ENCODE measurements at regions not wholly inside any gene's neighbourhood (a gene's known extent, or its start where the extent isn't known, plus 50 kb on each side); places are given as distances from the start of the nearest gene placed in this dataset.

DNA sequence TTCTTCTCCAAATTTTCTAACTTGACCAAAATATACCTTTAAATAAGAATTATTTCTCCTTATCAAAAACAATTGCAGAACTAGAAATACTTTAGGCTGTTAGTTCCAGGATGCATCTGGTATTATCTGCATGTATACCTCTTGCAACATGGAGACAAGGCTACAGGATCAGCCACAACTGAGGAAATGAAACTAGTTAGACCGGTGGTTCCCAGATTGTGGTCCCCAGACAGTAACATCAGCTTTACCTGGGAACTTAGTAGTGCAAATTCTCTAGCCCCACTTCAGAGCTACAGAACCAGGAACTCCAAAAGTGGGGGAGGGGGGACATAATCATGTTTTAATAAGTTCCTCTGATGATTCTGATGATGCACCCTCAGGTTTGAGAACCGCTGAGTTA, 61.6 kb upstream of the C9orf72 start:
- no peak overlapping the region for H4K91ac ChIP-seq (ENCODE audit: insufficient read length, low read depth, low read length)
- no peaks in the 10 kb centered on the region for H3K9me3 Mint-ChIP-seq
- no CpG with 5 or more reads among the region's 2 CpGs for WGBS (ENCODE audit: extremely low coverage, insufficient read length, low lambda C conversion rate)

More for the DNA sequence above, 61.6 kb upstream of the C9orf72 start:
- Mint-ChIP-seq H3K4me1 (no peaks in the 10 kb centered on the region), H3K27me3 (ENCODE audit: low read depth) (no peaks in the 10 kb centered on the region), H3K27ac (no peak overlapping the region), H3K36me3 (ENCODE audit: insufficient read depth in 1 of 3, low read depth in 3 of 3) (peaks cover 0 to 4% (median 0%) of the 10 kb centered on the region in 3 experiments; a peak in 1 of 7 replicates), H3K4me3 (no peak overlapping the region)
- TF ChIP-seq, protein P1, sequence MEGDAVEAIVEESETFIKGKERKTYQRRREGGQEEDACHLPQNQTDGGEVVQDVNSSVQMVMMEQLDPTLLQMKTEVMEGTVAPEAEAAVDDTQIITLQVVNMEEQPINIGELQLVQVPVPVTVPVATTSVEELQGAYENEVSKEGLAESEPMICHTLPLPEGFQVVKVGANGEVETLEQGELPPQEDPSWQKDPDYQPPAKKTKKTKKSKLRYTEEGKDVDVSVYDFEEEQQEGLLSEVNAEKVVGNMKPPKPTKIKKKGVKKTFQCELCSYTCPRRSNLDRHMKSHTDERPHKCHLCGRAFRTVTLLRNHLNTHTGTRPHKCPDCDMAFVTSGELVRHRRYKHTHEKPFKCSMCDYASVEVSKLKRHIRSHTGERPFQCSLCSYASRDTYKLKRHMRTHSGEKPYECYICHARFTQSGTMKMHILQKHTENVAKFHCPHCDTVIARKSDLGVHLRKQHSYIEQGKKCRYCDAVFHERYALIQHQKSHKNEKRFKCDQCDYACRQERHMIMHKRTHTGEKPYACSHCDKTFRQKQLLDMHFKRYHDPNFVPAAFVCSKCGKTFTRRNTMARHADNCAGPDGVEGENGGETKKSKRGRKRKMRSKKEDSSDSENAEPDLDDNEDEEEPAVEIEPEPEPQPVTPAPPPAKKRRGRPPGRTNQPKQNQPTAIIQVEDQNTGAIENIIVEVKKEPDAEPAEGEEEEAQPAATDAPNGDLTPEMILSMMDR (conservative IDR thresholded peaks at IDR 0.05), result no peak
- no peak overlapping the region for H4K8ac ChIP-seq (replicated peaks; ENCODE audit: insufficient read length, low read depth, low read length)
- no peaks in the 10 kb centered on the region for H3K79me1 ChIP-seq (ENCODE audit: insufficient read depth, low read depth, low read length, poor library complexity, severe bottlenecking)
- H3K23ac ChIP-seq (ENCODE audit: insufficient read length, low read depth, low read length), result no peak overlapping the region
- H2BK15ac ChIP-seq (ENCODE audit: low read depth, low read length), result no peak overlapping the region
- H2BK120ac ChIP-seq (ENCODE audit: low read depth, low read length, poor library complexity, severe bottlenecking), result no peak overlapping the region
- no peak overlapping the region for H4K5ac ChIP-seq (ENCODE audit: insufficient read length, low read depth, low read length)
- H3K27me3 ChIP-seq (ENCODE audit: insufficient read depth, low read length), result no peaks in the 10 kb centered on the region
- no peak overlapping the region for H2BK20ac ChIP-seq (ENCODE audit: low read depth, low read length, poor library complexity, severe bottlenecking)
- no peaks in the 10 kb centered on the region for H3K9me3 ChIP-seq (ENCODE audit: control insufficient read depth, low read depth, low read length)
- H2AK5ac ChIP-seq (ENCODE audit: insufficient read length, low read length), result no peak overlapping the region
- H4K20me1 ChIP-seq (ENCODE audit: control insufficient read depth, insufficient read depth, insufficient read length), result no peaks in the 10 kb centered on the region
- no peak overlapping the region for H3K9ac ChIP-seq (ENCODE audit: extremely low read depth, insufficient read length, low read length)
- DNase-seq, result no peak
- no peak overlapping the region for H2BK5ac ChIP-seq (ENCODE audit: insufficient read length, low read length)
- H2AFZ ChIP-seq (ENCODE audit: low read length), result no peak overlapping the region
- H3K14ac ChIP-seq (ENCODE audit: insufficient read depth, low read length), result no peak overlapping the region
- no peaks in the 10 kb centered on the region for H3K23me2 ChIP-seq (ENCODE audit: insufficient read length, low read depth, low read length, poor library complexity, severe bottlenecking)
- H3K4me2 ChIP-seq (ENCODE audit: insufficient read depth, insufficient read length, low read length), result no peak overlapping the region
- no peak overlapping the region for H3K18ac ChIP-seq (ENCODE audit: insufficient read length, low read depth, low read length)
- H3K27ac ChIP-seq (ENCODE audit: insufficient read length, low read depth, low read length), result no peak overlapping the region
- H3K4me1 ChIP-seq (ENCODE audit: insufficient read depth, low read length), result no peaks in the 10 kb centered on the region; the same call in 1 of the 2 replicates
- no peak overlapping the region for H3T11ph ChIP-seq (ENCODE audit: low read length)
- no peak overlapping the region for H2BK12ac ChIP-seq (ENCODE audit: insufficient read length, low read depth, low read length)
- H3K56ac ChIP-seq (ENCODE audit: insufficient read length, low read depth, low read length), result no peak overlapping the region
- H3K4ac ChIP-seq (ENCODE audit: low read depth, low read length), result no peak overlapping the region
- no peaks in the 10 kb centered on the region for H3K79me2 ChIP-seq (ENCODE audit: insufficient read depth, low read length)

Measured in H9 (cell line).